K562 (cell line): ENCODE measurements at regions not wholly inside any gene's neighbourhood (a gene's known extent, or its start where the extent isn't known, plus 50 kb on each side); places are given as distances from the start of the nearest gene placed in this dataset.

Source experiments
- ATAC-seq: fragments of 200-7000 bp; cut with Tn5 transposase; 3 replicates; pipeline ENCODE4 v1.9.1; 2020; ENCODE audit warnings: moderate library complexity
- BruUV-seq: library from RNA; stranded (reverse); fragments of 400-500 nt; replicated peaks from 2 replicates; lab custom pipeline; 2021; lab: Mats Ljungman, UMichigan
- CTCF ChIA-PET: fragments of 300-600 bp; formaldehyde crosslinking; extraction: SDS; loops from one replicate; lab custom pipeline; 2021; ENCODE audit warnings: low intra/inter-chr PET ratio; lab: Yijun Ruan, JAX
- POLR2A ChIA-PET: fragments of 300-600, 350-650 bp; sonication (Branson Sonifier 250); formaldehyde crosslinking; extraction: SDS; loops from one replicate; lab custom pipeline; 2021; ENCODE audit warnings: antibody characterized with exemption, inconsistent platforms; lab: Yijun Ruan, JAX
- DNase-seq, 4 experiments: peaks; one replicate each; pipeline versions ENCODE4 v3.0.0 to v3.0.0-alpha.2; 2011 to 2018; ENCODE audit warnings: low spot score in 3 of 4, mixed read lengths in 3 of 4; ENCODE audit errors: extremely low read depth in 1 of 4
- FAIRE-seq: peaks from 2 replicates; lab custom pipeline; 2011; peaks lifted over from hg19 to GRCh38; lab: Jason Lieb, UNC
- H2AFZ ChIP-seq: 2 replicates; pipeline ENCODE4 v1.6.0; 2011; ENCODE audit warnings: low read depth, low read length, control low read depth, inconsistent platforms
- H3K27ac ChIP-seq: fragments of 200-600 bp; 3 replicates; pipeline ENCODE4 v1.8.0; 2011; ENCODE audit warnings: low read depth, mild to moderate bottlenecking, control low read depth, inconsistent platforms, low read length, moderate library complexity, mixed read lengths; ENCODE audit errors: extremely low read depth
- H3K27me3 ChIP-seq, 2 experiments: fragments of 300-600 bp in 1 of 2; 2 replicates in 1 of 2; 3 replicates in 1 of 2; pipeline versions ENCODE4 v1.6.0 to v1.8.0; 2011; ENCODE audit warnings: inconsistent platforms in 2 of 2, low read length in 2 of 2, mild to moderate bottlenecking in 1 of 2, mixed read lengths in 1 of 2, moderate library complexity in 1 of 2; ENCODE audit not compliant: control insufficient read depth in 2 of 2, insufficient read depth in 2 of 2
- H3K36me3 ChIP-seq: fragments of 300-600 bp; 3 replicates; pipeline ENCODE4 v1.8.0; 2011; ENCODE audit warnings: mild to moderate bottlenecking, low read length, inconsistent platforms; ENCODE audit not compliant: control insufficient read depth, insufficient read depth
- H3K4me1 ChIP-seq, 2 experiments: fragments of 200-600 bp in 1 of 2; replicated peaks in 1 of 2; 2 replicates in 1 of 2; 3 replicates in 1 of 2; pipeline versions ENCODE4 v1.5.1 to v1.8.0; 2011; ENCODE audit warnings: inconsistent platforms in 2 of 2, low read length in 2 of 2, mild to moderate bottlenecking in 1 of 2, mixed read lengths in 1 of 2, moderate library complexity in 1 of 2; ENCODE audit not compliant: control insufficient read depth in 2 of 2, insufficient read depth in 2 of 2
- H3K4me2 ChIP-seq: 2 replicates; pipeline ENCODE4 v1.6.1; 2011; ENCODE audit warnings: low read length, control low read depth, inconsistent platforms, mixed read lengths; ENCODE audit not compliant: insufficient read depth
- H3K4me3 ChIP-seq: fragments of 200-600 bp; sonication (generic), shearing (Covaris generic); 2 replicates; pipeline ENCODE4 v1.5.1; 2016; ENCODE audit warnings: control low read depth, inconsistent platforms
- H3K79me2 ChIP-seq: fragments of 200-600 bp; 3 replicates; pipeline ENCODE4 v1.8.0; 2011; ENCODE audit warnings: low read length, inconsistent platforms; ENCODE audit not compliant: control insufficient read depth, insufficient read depth
- H3K9ac ChIP-seq, 2 experiments: 2 replicates each; pipeline versions ENCODE4 v1.6.0 to v1.6.1; 2011; ENCODE audit warnings: low read depth in 2 of 2, low read length in 2 of 2, control low read depth in 1 of 2, inconsistent platforms in 1 of 2, mild to moderate bottlenecking in 1 of 2, mixed read lengths in 1 of 2; ENCODE audit not compliant: insufficient read depth in 1 of 2
- H3K9me1 ChIP-seq: one replicate; pipeline ENCODE4 v1.6.0; 2011; ENCODE audit warnings: inconsistent platforms, mild to moderate bottlenecking, low read length, moderate library complexity; ENCODE audit not compliant: control insufficient read depth, insufficient read depth
- H3K9me3 ChIP-seq: replicated peaks from 2 replicates; pipeline ENCODE4 v1.5.1; 2011; ENCODE audit warnings: low read depth, low read length, inconsistent platforms; ENCODE audit not compliant: control insufficient read depth, insufficient read depth
- H4K20me1 ChIP-seq: replicated peaks from 2 replicates; pipeline ENCODE4 v1.6.1; 2011; ENCODE audit warnings: low read length, inconsistent platforms, mixed read lengths; ENCODE audit not compliant: control insufficient read depth, insufficient read depth
- C11orf30 ChIP-seq: fragments of 450-650 bp; IDR thresholded peaks from 2 replicates; pipeline ENCODE4 v1.6.1; 2016; ENCODE audit warnings: low read depth, mild to moderate bottlenecking
- PPARD ChIP-seq: fragments of 250-450 bp; sonication (Bioruptor Pico); IDR thresholded peaks from 2 replicates; pipeline ENCODE4 v1.8.0; 2022; ENCODE audit warnings: inconsistent platforms, mild to moderate bottlenecking, moderate library complexity
- RAD51 ChIP-seq: fragments of 450-650 bp; IDR thresholded peaks from 2 replicates; pipeline ENCODE4 v1.7.1; 2016; ENCODE audit warnings: low read depth, mild to moderate bottlenecking, borderline replicate concordance
- ZNF354B ChIP-seq: fragments of 250-450 bp; sonication (Bioruptor Pico); IDR thresholded peaks from 2 replicates; pipeline ENCODE4 v1.4.0; 2020
- ZNF445 ChIP-seq: fragments of 250-450 bp; sonication (Bioruptor Pico); IDR thresholded peaks from 2 replicates; pipeline ENCODE4 v1.4.0; 2020; ENCODE audit warnings: low read depth, mild to moderate bottlenecking, moderate library complexity
- ZNF76 ChIP-seq: fragments of 250-450 bp; sonication (Bioruptor Pico); IDR thresholded peaks from 2 replicates; pipeline ENCODE4 v1.4.0; 2020; ENCODE audit warnings: mild to moderate bottlenecking, moderate library complexity, borderline replicate concordance
- ZNF778 ChIP-seq: fragments of 450-650 bp; formaldehyde crosslinking; IDR thresholded peaks from 2 replicates; pipeline ENCODE4 v1.4.0; 2020; ENCODE audit warnings: mild to moderate bottlenecking, moderate library complexity
- ZNF79 ChIP-seq: fragments of 250-450 bp; sonication (Bioruptor Pico); IDR thresholded peaks from 2 replicates; pipeline ENCODE4 v1.4.0; 2020; ENCODE audit warnings: low read depth, mild to moderate bottlenecking, moderate library complexity
- ZSCAN32 ChIP-seq: fragments of 450-650 bp; formaldehyde crosslinking; IDR thresholded peaks from 2 replicates; pipeline ENCODE4 v1.4.0; 2020; ENCODE audit warnings: mild to moderate bottlenecking, moderate library complexity
- WGBS: fragments of 100-300 bp; shearing (Covaris generic); methylation state at CpG from one replicate; pipeline ENCODE4 v1.1.6; 2016; ENCODE audit warnings: low coverage, mixed read lengths; ENCODE audit not compliant: insufficient coverage; ENCODE audit errors: missing lambda C conversion rate; 5-methylcytosine and 5-hydroxymethylcytosine counted together
- in situ Hi-C: fragments of 300-500 bp; cut with MboI; formaldehyde crosslinking; loops from 4 replicates; pipeline ENCODE4 v1.15.0; 2018; ENCODE audit warnings: inconsistent platforms, mixed read lengths
- intact Hi-C: fragments of 100-400 bp; cut with micrococcal nuclease; formaldehyde crosslinking; loops from 2 replicates; pipeline ENCODE4 v1.14.2; 2022
- TF ChIP-seq, protein P1 (sequence below): fragments of 450-650 bp; formaldehyde crosslinking; IDR thresholded peaks from 2 replicates; pipeline ENCODE4 v1.4.0; 2020; ENCODE audit warnings: mild to moderate bottlenecking
- TF ChIP-seq, protein P2 (sequence below): sonication (generic); formaldehyde crosslinking; IDR thresholded peaks from 2 replicates; pipeline ENCODE4 v1.8.1; 2023; ENCODE audit warnings: mild to moderate bottlenecking, missing genetic modification reagents, moderate library complexity
- TF ChIP-seq, protein P3 (sequence below), 2 experiments: fragments of 450-650 bp in 1 of 2; sonication (generic) in 1 of 2; formaldehyde crosslinking; conservative IDR thresholded peaks; 2 replicates each; pipeline versions ENCODE4 v1.4.0 to v1.8.1; 2020 to 2022; ENCODE audit warnings: mild to moderate bottlenecking in 1 of 2, missing genetic modification reagents in 1 of 2
- TF ChIP-seq, protein P4 (sequence below): sonication (generic); formaldehyde crosslinking; IDR thresholded peaks from 2 replicates; pipeline ENCODE4 v1.8.1; 2023; ENCODE audit warnings: mild to moderate bottlenecking, missing genetic modification reagents
- TF ChIP-seq, protein P5 (sequence below): fragments of 450-650 bp; IDR thresholded peaks from 2 replicates; pipeline ENCODE4 v1.6.1; 2016; ENCODE audit warnings: missing biosample characterization, missing genetic modification characterization

DNA sequence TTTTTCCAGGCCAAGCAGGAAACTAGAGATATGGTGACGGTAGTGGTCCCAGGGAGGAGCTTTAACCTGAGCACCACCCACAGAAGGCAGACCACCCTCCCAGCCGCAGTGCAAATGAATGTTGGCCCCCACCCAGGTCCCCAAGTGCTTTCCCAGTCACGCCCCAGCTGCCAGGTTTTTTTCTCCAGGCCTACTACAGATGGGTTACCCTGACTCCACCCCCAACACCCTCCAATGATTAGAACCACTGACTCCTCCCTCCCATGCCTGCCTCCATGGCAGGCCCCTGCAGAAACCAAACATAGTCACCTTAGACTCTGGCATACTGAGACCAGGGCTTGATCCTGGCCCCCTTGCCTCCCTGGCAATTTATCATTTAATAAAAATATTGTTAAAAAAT is 58.7 kb upstream of the CHST1 start (continued):
- TF ChIP-seq, protein P1, sequence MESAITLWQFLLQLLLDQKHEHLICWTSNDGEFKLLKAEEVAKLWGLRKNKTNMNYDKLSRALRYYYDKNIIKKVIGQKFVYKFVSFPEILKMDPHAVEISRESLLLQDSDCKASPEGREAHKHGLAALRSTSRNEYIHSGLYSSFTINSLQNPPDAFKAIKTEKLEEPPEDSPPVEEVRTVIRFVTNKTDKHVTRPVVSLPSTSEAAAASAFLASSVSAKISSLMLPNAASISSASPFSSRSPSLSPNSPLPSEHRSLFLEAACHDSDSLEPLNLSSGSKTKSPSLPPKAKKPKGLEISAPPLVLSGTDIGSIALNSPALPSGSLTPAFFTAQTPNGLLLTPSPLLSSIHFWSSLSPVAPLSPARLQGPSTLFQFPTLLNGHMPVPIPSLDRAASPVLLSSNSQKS, result no peak
- no peak for TF ChIP-seq ZNF778 (CRISPR knock-in tag)
- TF ChIP-seq, protein P2, sequence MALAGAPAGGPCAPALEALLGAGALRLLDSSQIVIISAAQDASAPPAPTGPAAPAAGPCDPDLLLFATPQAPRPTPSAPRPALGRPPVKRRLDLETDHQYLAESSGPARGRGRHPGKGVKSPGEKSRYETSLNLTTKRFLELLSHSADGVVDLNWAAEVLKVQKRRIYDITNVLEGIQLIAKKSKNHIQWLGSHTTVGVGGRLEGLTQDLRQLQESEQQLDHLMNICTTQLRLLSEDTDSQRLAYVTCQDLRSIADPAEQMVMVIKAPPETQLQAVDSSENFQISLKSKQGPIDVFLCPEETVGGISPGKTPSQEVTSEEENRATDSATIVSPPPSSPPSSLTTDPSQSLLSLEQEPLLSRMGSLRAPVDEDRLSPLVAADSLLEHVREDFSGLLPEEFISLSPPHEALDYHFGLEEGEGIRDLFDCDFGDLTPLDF (CRISPR knock-in tag), result no peak

- no TSS peak for BruUV-seq
- Histone ChIP-seq H3K79me2 (no peaks in the 10 kb centered on the region), H3K4me1 (no peaks in the 10 kb centered on the region), H3K9me1 (no peaks in the 10 kb centered on the region), H3K4me3 (no peak overlapping the region), H3K9me3 (no peaks in the 10 kb centered on the region), H3K9ac (no peak overlapping the region), H3K27me3 (peaks cover 3 to 20% of the 10 kb centered on the region in 2 experiments), H3K4me2 (no peak overlapping the region), H2AFZ (no peak overlapping the region), H3K27ac (no peak overlapping the region), H3K36me3 (no peaks in the 10 kb centered on the region), H4K20me1 (no peaks in the 10 kb centered on the region; the same call in 1 of the 2 replicates)
- FAIRE-seq (no peak), ATAC-seq (no peak), DNase-seq (no peak)
- ChIA-PET POLR2A (interaction anchor here (0.8 kb wide), 1 partner anchor 10 kb away, joined by 3 read pairs; no protein-coding TSS in a partner anchor), CTCF (no interaction called here)
- 0% methylated on average over 7 of the region's 7 CpGs for WGBS
- in situ Hi-C loops, result no loop called here
- intact Hi-C loops, result no loop called here
- TF ChIP-seq PPARD (no peak), C11orf30 (no peak), ZNF354B (CRISPR knock-in tag) (no peak), ZNF79 (CRISPR knock-in tag) (no peak), RAD51 (no peak), ZNF445 (CRISPR knock-in tag) (no peak), ZSCAN32 (CRISPR knock-in tag) (no peak), ZNF76 (CRISPR knock-in tag) (no peak)
- TF ChIP-seq, protein P3, sequence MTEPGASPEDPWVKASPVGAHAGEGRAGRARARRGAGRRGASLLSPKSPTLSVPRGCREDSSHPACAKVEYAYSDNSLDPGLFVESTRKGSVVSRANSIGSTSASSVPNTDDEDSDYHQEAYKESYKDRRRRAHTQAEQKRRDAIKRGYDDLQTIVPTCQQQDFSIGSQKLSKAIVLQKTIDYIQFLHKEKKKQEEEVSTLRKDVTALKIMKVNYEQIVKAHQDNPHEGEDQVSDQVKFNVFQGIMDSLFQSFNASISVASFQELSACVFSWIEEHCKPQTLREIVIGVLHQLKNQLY (CRISPR knock-in tag; conservative IDR thresholded peaks at IDR 0.05), result no peak
- TF ChIP-seq, protein P4, sequence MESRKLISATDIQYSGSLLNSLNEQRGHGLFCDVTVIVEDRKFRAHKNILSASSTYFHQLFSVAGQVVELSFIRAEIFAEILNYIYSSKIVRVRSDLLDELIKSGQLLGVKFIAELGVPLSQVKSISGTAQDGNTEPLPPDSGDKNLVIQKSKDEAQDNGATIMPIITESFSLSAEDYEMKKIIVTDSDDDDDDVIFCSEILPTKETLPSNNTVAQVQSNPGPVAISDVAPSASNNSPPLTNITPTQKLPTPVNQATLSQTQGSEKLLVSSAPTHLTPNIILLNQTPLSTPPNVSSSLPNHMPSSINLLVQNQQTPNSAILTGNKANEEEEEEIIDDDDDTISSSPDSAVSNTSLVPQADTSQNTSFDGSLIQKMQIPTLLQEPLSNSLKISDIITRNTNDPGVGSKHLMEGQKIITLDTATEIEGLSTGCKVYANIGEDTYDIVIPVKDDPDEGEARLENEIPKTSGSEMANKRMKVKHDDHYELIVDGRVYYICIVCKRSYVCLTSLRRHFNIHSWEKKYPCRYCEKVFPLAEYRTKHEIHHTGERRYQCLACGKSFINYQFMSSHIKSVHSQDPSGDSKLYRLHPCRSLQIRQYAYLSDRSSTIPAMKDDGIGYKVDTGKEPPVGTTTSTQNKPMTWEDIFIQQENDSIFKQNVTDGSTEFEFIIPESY (CRISPR knock-in tag), result no peak
- TF ChIP-seq, protein P5, sequence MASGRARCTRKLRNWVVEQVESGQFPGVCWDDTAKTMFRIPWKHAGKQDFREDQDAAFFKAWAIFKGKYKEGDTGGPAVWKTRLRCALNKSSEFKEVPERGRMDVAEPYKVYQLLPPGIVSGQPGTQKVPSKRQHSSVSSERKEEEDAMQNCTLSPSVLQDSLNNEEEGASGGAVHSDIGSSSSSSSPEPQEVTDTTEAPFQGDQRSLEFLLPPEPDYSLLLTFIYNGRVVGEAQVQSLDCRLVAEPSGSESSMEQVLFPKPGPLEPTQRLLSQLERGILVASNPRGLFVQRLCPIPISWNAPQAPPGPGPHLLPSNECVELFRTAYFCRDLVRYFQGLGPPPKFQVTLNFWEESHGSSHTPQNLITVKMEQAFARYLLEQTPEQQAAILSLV (tag), result no peak
Observed at GRCh38 chr11:45723397-45723796, 58.0 kb upstream of the CHST1 start.
